K562 (cell line): ENCODE measurements at regions not wholly inside any gene's neighbourhood (a gene's known extent, or its start where the extent isn't known, plus 50 kb on each side); places are given as distances from the start of the nearest gene placed in this dataset.

ENCODE experiments used
- ATAC-seq: fragments of 200-7000 bp; cut with Tn5 transposase; 3 replicates; pipeline ENCODE4 v1.9.1; 2020; ENCODE audit warnings: moderate library complexity
- BruUV-seq: library from RNA; stranded (reverse); fragments of 400-500 nt; replicated peaks from 2 replicates; lab custom pipeline; 2021; lab: Mats Ljungman, UMichigan
- CTCF ChIA-PET: fragments of 300-600 bp; formaldehyde crosslinking; extraction: SDS; loops from one replicate; lab custom pipeline; 2021; ENCODE audit warnings: low intra/inter-chr PET ratio; lab: Yijun Ruan, JAX
- POLR2A ChIA-PET: fragments of 300-600, 350-650 bp; sonication (Branson Sonifier 250); formaldehyde crosslinking; extraction: SDS; loops from one replicate; lab custom pipeline; 2021; ENCODE audit warnings: antibody characterized with exemption, inconsistent platforms; lab: Yijun Ruan, JAX
- DNase-seq, 4 experiments: peaks; one replicate each; pipeline versions ENCODE4 v3.0.0 to v3.0.0-alpha.2; 2011 to 2018; ENCODE audit warnings: low spot score in 3 of 4, mixed read lengths in 3 of 4; ENCODE audit errors: extremely low read depth in 1 of 4
- FAIRE-seq: peaks from 2 replicates; lab custom pipeline; 2011; peaks lifted over from hg19 to GRCh38; lab: Jason Lieb, UNC
- H2AFZ ChIP-seq: 2 replicates; pipeline ENCODE4 v1.6.0; 2011; ENCODE audit warnings: low read depth, low read length, control low read depth, inconsistent platforms
- H3K27ac ChIP-seq: fragments of 200-600 bp; 3 replicates; pipeline ENCODE4 v1.8.0; 2011; ENCODE audit warnings: low read depth, mild to moderate bottlenecking, control low read depth, inconsistent platforms, low read length, moderate library complexity, mixed read lengths; ENCODE audit errors: extremely low read depth
- H3K27me3 ChIP-seq, 2 experiments: fragments of 300-600 bp in 1 of 2; 2 replicates in 1 of 2; 3 replicates in 1 of 2; pipeline versions ENCODE4 v1.6.0 to v1.8.0; 2011; ENCODE audit warnings: inconsistent platforms in 2 of 2, low read length in 2 of 2, mild to moderate bottlenecking in 1 of 2, mixed read lengths in 1 of 2, moderate library complexity in 1 of 2; ENCODE audit not compliant: control insufficient read depth in 2 of 2, insufficient read depth in 2 of 2
- H3K36me3 ChIP-seq: fragments of 300-600 bp; 3 replicates; pipeline ENCODE4 v1.8.0; 2011; ENCODE audit warnings: mild to moderate bottlenecking, low read length, inconsistent platforms; ENCODE audit not compliant: control insufficient read depth, insufficient read depth
- H3K4me1 ChIP-seq, 2 experiments: fragments of 200-600 bp in 1 of 2; replicated peaks in 1 of 2; 2 replicates in 1 of 2; 3 replicates in 1 of 2; pipeline versions ENCODE4 v1.5.1 to v1.8.0; 2011; ENCODE audit warnings: inconsistent platforms in 2 of 2, low read length in 2 of 2, mild to moderate bottlenecking in 1 of 2, mixed read lengths in 1 of 2, moderate library complexity in 1 of 2; ENCODE audit not compliant: control insufficient read depth in 2 of 2, insufficient read depth in 2 of 2
- H3K4me2 ChIP-seq: 2 replicates; pipeline ENCODE4 v1.6.1; 2011; ENCODE audit warnings: low read length, control low read depth, inconsistent platforms, mixed read lengths; ENCODE audit not compliant: insufficient read depth
- H3K4me3 ChIP-seq: fragments of 200-600 bp; sonication (generic), shearing (Covaris generic); 2 replicates; pipeline ENCODE4 v1.5.1; 2016; ENCODE audit warnings: control low read depth, inconsistent platforms
- H3K79me2 ChIP-seq: fragments of 200-600 bp; 3 replicates; pipeline ENCODE4 v1.8.0; 2011; ENCODE audit warnings: low read length, inconsistent platforms; ENCODE audit not compliant: control insufficient read depth, insufficient read depth
- H3K9ac ChIP-seq, 2 experiments: 2 replicates each; pipeline versions ENCODE4 v1.6.0 to v1.6.1; 2011; ENCODE audit warnings: low read depth in 2 of 2, low read length in 2 of 2, control low read depth in 1 of 2, inconsistent platforms in 1 of 2, mild to moderate bottlenecking in 1 of 2, mixed read lengths in 1 of 2; ENCODE audit not compliant: insufficient read depth in 1 of 2
- H3K9me1 ChIP-seq: one replicate; pipeline ENCODE4 v1.6.0; 2011; ENCODE audit warnings: inconsistent platforms, mild to moderate bottlenecking, low read length, moderate library complexity; ENCODE audit not compliant: control insufficient read depth, insufficient read depth
- H3K9me3 ChIP-seq: replicated peaks from 2 replicates; pipeline ENCODE4 v1.5.1; 2011; ENCODE audit warnings: low read depth, low read length, inconsistent platforms; ENCODE audit not compliant: control insufficient read depth, insufficient read depth
- H4K20me1 ChIP-seq: replicated peaks from 2 replicates; pipeline ENCODE4 v1.6.1; 2011; ENCODE audit warnings: low read length, inconsistent platforms, mixed read lengths; ENCODE audit not compliant: control insufficient read depth, insufficient read depth
- BCOR ChIP-seq: fragments of 450-650 bp; IDR thresholded peaks from 2 replicates; pipeline ENCODE4 v1.6.1; 2016
- CBX3 ChIP-seq, 2 experiments: IDR thresholded peaks; 1 replicate in 1 of 2; 2 replicates in 1 of 2; pipeline ENCODE4 v1.6.1; 2012; ENCODE audit warnings: inconsistent platforms in 2 of 2, low read length in 2 of 2, borderline replicate concordance in 1 of 2, control low read depth in 1 of 2
- CEBPG ChIP-seq, 3 experiments: fragments of 200-800 bp in 1 of 3; sonication (Bioruptor generic) in 1 of 3; sonication (generic) in 1 of 3; formaldehyde crosslinking in 1 of 3; IDR thresholded peaks in 2 of 3; conservative IDR thresholded peaks in 1 of 3; 2 replicates each; pipeline versions ENCODE4 v1.6.1 to v1.8.0; 2016 to 2022; ENCODE audit warnings: missing compliant biosample characterization in 2 of 3, missing genetic modification characterization in 2 of 3, mild to moderate bottlenecking in 1 of 3, missing genetic modification reagents in 1 of 3
- KDM1A ChIP-seq, 2 experiments: fragments of 450-650 bp; IDR thresholded peaks; 2 replicates each; pipeline ENCODE4 v1.6.1; 2016; ENCODE audit warnings: mild to moderate bottlenecking in 2 of 2
- RBM25 ChIP-seq: fragments of 200-400 bp; formaldehyde crosslinking; IDR thresholded peaks from 2 replicates; pipeline ENCODE4 v1.6.1; 2018; ENCODE audit warnings: low read length, low read depth, moderate library complexity; ENCODE audit not compliant: severe bottlenecking
- SMARCE1 ChIP-seq: fragments of 450-650 bp; IDR thresholded peaks from 2 replicates; pipeline ENCODE4 v1.7.1; 2016; ENCODE audit warnings: mild to moderate bottlenecking
- SRSF7 ChIP-seq: fragments of 200-400 bp; formaldehyde crosslinking; optimal IDR thresholded peaks from 2 replicates; pipeline ENCODE3; 2017; ENCODE audit warnings: mild to moderate bottlenecking, low read depth, low read length
- ZFX ChIP-seq: sonication (generic); formaldehyde crosslinking; IDR thresholded peaks from 2 replicates; pipeline ENCODE4 v1.8.0; 2022; ENCODE audit warnings: mild to moderate bottlenecking, missing genetic modification reagents, moderate library complexity
- WGBS: fragments of 100-300 bp; shearing (Covaris generic); methylation state at CpG from one replicate; pipeline ENCODE4 v1.1.6; 2016; ENCODE audit warnings: low coverage, mixed read lengths; ENCODE audit not compliant: insufficient coverage; ENCODE audit errors: missing lambda C conversion rate; 5-methylcytosine and 5-hydroxymethylcytosine counted together
- in situ Hi-C: fragments of 300-500 bp; cut with MboI; formaldehyde crosslinking; loops from 4 replicates; pipeline ENCODE4 v1.15.0; 2018; ENCODE audit warnings: inconsistent platforms, mixed read lengths
- intact Hi-C: fragments of 100-400 bp; cut with micrococcal nuclease; formaldehyde crosslinking; loops from 2 replicates; pipeline ENCODE4 v1.14.2; 2022
- TF ChIP-seq, protein P1 (sequence below), 2 experiments: fragments of 450-650 bp in 1 of 2; sonication (generic) in 1 of 2; formaldehyde crosslinking in 1 of 2; IDR thresholded peaks in 1 of 2; conservative IDR thresholded peaks in 1 of 2; 2 replicates each; pipeline versions ENCODE4 v1.6.1 to v1.8.1; 2016 to 2023; ENCODE audit warnings: mild to moderate bottlenecking in 2 of 2, moderate library complexity in 2 of 2, inconsistent platforms in 1 of 2, missing genetic modification reagents in 1 of 2
- TF ChIP-seq, protein P2 (sequence below): sonication (generic); formaldehyde crosslinking; IDR thresholded peaks from 2 replicates; pipeline ENCODE4 v1.8.0; 2022; ENCODE audit warnings: mild to moderate bottlenecking, missing genetic modification reagents
- TF ChIP-seq, protein P3 (sequence below): fragments of 250-450 bp; sonication (Bioruptor Pico); IDR thresholded peaks from 2 replicates; pipeline ENCODE4 v1.4.0; 2020

DNA sequence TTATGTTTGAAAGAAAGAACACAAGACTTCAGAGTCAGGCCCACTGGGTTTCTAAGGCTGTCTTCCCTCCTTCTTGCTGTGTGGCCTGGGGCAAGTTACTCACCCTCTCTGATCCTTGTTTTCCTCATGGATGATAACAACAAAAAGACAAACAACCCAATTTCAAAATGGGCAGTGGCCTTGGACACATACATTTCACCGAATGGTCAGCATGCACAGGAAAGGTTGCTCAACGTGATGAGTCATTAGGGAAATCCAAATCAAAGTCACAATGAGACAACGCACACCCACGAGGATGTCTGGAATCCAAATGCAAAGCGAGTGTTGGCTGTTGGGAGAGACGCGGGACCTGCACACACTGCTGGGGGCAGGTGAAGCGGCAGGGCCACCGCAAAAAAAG, 50.8 kb upstream of the PPP2R2C start:
- ChIA-PET CTCF (no interaction called here), POLR2A (no interaction called here)
- FAIRE-seq: no peak
- H3K27me3 ChIP-seq: peaks cover 23 to 69% of the 10 kb centered on the region in 2 experiments
- BruUV-seq: no TSS peak
- H3K4me1 ChIP-seq: no peaks in the 10 kb centered on the region; a peak in 1 of 5 replicates
- H3K9me1 ChIP-seq: no peaks in the 10 kb centered on the region
- no peaks in the 10 kb centered on the region for H3K79me2 ChIP-seq
- DNase-seq: no peak
- in situ Hi-C loops (no loop called here), intact Hi-C loops (no loop called here)
- ATAC-seq: no peak
- H3K9me3 ChIP-seq: no peaks in the 10 kb centered on the region
- no peaks in the 10 kb centered on the region for H3K36me3 ChIP-seq
- peaks cover 15% of the 10 kb centered on the region for H4K20me1 ChIP-seq
- no peak overlapping the region for H3K4me3 ChIP-seq
- no peak overlapping the region for H2AFZ ChIP-seq
- WGBS: 2% methylated on average over 9 of the region's 9 CpGs
- no peak overlapping the region for H3K27ac ChIP-seq
- no peak overlapping the region for H3K4me2 ChIP-seq
- no peak overlapping the region for H3K9ac ChIP-seq
- peak in 1 of 2 experiments; percentile 37; a peak in 1 of 4 replicates for TF ChIP-seq KDM1A (IDR thresholded peaks at IDR 0.05)
- no peak for TF ChIP-seq SRSF7
- TF ChIP-seq, protein P1, sequence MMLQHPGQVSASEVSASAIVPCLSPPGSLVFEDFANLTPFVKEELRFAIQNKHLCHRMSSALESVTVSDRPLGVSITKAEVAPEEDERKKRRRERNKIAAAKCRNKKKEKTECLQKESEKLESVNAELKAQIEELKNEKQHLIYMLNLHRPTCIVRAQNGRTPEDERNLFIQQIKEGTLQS (IDR thresholded peaks at IDR 0.05): peak; percentile 54
- TF ChIP-seq, protein P1 (CRISPR knock-in tag; conservative IDR thresholded peaks at IDR 0.05): no peak
- TF ChIP-seq, protein P2, sequence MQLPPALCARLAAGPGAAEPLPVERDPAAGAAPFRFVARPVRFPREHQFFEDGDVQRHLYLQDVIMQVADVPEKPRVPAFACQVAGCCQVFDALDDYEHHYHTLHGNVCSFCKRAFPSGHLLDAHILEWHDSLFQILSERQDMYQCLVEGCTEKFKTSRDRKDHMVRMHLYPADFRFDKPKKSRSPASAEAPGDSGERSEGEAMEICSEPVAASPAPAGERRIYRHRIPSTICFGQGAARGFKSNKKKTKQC (CRISPR knock-in tag): no peak
- TF ChIP-seq RBM25: peak; percentile 81
- TF ChIP-seq, protein P3, sequence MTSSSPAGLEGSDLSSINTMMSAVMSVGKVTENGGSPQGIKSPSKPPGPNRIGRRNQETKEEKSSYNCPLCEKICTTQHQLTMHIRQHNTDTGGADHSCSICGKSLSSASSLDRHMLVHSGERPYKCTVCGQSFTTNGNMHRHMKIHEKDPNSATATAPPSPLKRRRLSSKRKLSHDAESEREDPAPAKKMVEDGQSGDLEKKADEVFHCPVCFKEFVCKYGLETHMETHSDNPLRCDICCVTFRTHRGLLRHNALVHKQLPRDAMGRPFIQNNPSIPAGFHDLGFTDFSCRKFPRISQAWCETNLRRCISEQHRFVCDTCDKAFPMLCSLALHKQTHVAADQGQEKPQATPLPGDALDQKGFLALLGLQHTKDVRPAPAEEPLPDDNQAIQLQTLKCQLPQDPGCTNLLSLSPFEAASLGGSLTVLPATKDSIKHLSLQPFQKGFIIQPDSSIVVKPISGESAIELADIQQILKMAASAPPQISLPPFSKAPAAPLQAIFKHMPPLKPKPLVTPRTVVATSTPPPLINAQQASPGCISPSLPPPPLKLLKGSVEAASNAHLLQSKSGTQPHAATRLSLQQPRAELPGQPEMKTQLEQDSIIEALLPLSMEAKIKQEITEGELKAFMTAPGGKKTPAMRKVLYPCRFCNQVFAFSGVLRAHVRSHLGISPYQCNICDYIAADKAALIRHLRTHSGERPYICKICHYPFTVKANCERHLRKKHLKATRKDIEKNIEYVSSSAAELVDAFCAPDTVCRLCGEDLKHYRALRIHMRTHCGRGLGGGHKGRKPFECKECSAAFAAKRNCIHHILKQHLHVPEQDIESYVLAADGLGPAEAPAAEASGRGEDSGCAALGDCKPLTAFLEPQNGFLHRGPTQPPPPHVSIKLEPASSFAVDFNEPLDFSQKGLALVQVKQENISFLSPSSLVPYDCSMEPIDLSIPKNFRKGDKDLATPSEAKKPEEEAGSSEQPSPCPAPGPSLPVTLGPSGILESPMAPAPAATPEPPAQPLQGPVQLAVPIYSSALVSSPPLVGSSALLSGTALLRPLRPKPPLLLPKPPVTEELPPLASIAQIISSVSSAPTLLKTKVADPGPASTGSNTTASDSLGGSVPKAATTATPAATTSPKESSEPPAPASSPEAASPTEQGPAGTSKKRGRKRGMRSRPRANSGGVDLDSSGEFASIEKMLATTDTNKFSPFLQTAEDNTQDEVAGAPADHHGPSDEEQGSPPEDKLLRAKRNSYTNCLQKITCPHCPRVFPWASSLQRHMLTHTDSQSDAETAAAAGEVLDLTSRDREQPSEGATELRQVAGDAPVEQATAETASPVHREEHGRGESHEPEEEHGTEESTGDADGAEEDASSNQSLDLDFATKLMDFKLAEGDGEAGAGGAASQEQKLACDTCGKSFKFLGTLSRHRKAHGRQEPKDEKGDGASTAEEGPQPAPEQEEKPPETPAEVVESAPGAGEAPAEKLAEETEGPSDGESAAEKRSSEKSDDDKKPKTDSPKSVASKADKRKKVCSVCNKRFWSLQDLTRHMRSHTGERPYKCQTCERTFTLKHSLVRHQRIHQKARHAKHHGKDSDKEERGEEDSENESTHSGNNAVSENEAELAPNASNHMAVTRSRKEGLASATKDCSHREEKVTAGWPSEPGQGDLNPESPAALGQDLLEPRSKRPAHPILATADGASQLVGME (CRISPR knock-in tag): no peak
- no peak for TF ChIP-seq CBX3 (IDR thresholded peaks at IDR 0.05; ENCODE audit: borderline replicate concordance in 1 of 2, low read length in 2 of 2)
- no peak for TF ChIP-seq ZFX (CRISPR knock-in tag)
- TF ChIP-seq SMARCE1: no peak
- peak; percentile 55; the same call in 1 of the 2 replicates for TF ChIP-seq BCOR
- no peak for TF ChIP-seq CEBPG (CRISPR knock-in tag; IDR thresholded peaks at IDR 0.05)
- TF ChIP-seq CEBPG (tag; conservative IDR thresholded peaks at IDR 0.05 in 1 of 2, IDR thresholded peaks at IDR 0.05 in 1 of 2): peak in 1 of 2 experiments; percentile 25; a peak in 1 of 4 replicates
